Tibial nerve (tissue), 4 donors: ENCODE measurements at regions not wholly inside any gene's neighbourhood (a gene's known extent, or its start where the extent isn't known, plus 50 kb on each side); places are given as distances from the start of the nearest gene placed in this dataset.

Experiments
- DNase-seq, 2 donors: peaks; one replicate each; pipeline ENCODE4 v3.0.0-alpha.2; 2019; ENCODE audit warnings: low spot score in 2 of 2
- H3K27ac ChIP-seq, 4 donors: fragments of 200-600 bp; sonication (generic) in 3 of 4; one replicate each; pipeline ENCODE4 v1.5.1; 2017 to 2019; ENCODE audit warnings: mild to moderate bottlenecking in 1 of 4
- H3K27me3 ChIP-seq, 2 donors: fragments of 200-600 bp; sonication (generic) in 1 of 2; one replicate each; pipeline versions ENCODE4 v1.5.1 to v1.6.0; 2017 to 2019
- H3K36me3 ChIP-seq, 3 donors: fragments of 200-600 bp; sonication (generic); one replicate each; pipeline ENCODE4 v1.5.1; 2018 to 2019
- H3K4me1 ChIP-seq, 4 donors: fragments of 200-600 bp; sonication (generic) in 3 of 4; one replicate each; pipeline ENCODE4 v1.5.1; 2017 to 2019
- H3K4me3 ChIP-seq, 4 donors: fragments of 200-600 bp; sonication (generic) in 3 of 4; one replicate each; pipeline ENCODE4 v1.5.1; 2017 to 2019; ENCODE audit warnings: mild to moderate bottlenecking in 1 of 4, moderate library complexity in 1 of 4
- H3K9me3 ChIP-seq, 4 donors: fragments of 200-600 bp; sonication (generic) in 3 of 4; one replicate each; pipeline ENCODE4 v1.5.1; 2017 to 2019
- EP300 ChIP-seq, 2 donors: sonication (generic); formaldehyde crosslinking; IDR thresholded peaks; one replicate each; pipeline ENCODE4 v1.6.1; 2017; ENCODE audit warnings: antibody characterized with exemption in 2 of 2, mild to moderate bottlenecking in 1 of 2
- POLR2A ChIP-seq, 2 donors: fragments of 450-650 bp; IDR thresholded peaks; one replicate each; pipeline ENCODE4 v1.6.1; 2017; ENCODE audit warnings: antibody characterized with exemption in 2 of 2, mild to moderate bottlenecking in 2 of 2, moderate library complexity in 2 of 2
- WGBS, 2 donors: methylation state at CpG; one replicate each; pipeline ENCODE4 v1.1.5; 2018; 5-methylcytosine and 5-hydroxymethylcytosine counted together
- TF ChIP-seq, protein P1 (sequence below), 5 experiments: fragments of 200-600 bp in 3 of 5; fragments of 450-650 bp in 2 of 5; sonication (generic) in 3 of 5; IDR thresholded peaks; one replicate each; pipeline ENCODE4 v1.5.1; 2016 to 2019; ENCODE audit warnings: antibody characterized with exemption in 5 of 5, mild to moderate bottlenecking in 3 of 5, moderate library complexity in 2 of 5

DNA sequence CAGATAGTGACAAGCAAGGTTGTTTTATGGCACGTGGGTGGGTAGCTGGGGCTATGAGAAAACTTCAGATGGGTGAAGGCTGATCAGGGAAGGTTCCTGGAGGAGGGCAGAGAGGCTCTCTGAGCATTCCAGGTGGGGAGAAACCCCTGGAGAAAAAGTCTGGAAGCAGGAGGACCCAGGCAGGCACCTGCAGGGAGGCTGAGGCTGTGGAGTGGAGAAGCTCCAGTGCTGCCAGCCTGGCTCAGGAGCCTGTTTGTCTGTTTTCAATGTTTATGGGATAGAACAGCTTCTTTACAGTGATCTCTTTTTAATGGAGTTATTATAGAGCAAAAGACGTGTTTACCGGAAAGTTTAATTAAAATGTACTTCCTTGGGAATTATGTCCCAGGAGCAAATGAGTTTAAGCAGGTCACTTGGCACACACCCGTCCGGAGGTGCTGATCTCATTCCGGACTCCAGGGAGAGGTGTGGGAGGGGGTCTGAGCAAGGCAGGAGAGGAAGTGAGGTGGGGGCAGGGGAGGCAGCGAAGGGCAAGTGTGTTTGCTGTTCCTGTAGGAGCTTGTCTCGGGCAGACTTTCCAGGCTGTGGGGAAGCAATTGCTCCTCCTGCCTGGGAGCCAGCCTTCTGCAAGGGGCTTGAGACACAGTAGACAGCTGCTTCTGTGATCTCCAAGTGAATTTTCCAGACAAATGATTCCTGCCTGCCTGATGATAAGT lies 239.5 kb downstream of the MYCN start:
- no peaks in the 10 kb centered on the region for H3K4me1 ChIP-seq
- TF ChIP-seq, protein P1, sequence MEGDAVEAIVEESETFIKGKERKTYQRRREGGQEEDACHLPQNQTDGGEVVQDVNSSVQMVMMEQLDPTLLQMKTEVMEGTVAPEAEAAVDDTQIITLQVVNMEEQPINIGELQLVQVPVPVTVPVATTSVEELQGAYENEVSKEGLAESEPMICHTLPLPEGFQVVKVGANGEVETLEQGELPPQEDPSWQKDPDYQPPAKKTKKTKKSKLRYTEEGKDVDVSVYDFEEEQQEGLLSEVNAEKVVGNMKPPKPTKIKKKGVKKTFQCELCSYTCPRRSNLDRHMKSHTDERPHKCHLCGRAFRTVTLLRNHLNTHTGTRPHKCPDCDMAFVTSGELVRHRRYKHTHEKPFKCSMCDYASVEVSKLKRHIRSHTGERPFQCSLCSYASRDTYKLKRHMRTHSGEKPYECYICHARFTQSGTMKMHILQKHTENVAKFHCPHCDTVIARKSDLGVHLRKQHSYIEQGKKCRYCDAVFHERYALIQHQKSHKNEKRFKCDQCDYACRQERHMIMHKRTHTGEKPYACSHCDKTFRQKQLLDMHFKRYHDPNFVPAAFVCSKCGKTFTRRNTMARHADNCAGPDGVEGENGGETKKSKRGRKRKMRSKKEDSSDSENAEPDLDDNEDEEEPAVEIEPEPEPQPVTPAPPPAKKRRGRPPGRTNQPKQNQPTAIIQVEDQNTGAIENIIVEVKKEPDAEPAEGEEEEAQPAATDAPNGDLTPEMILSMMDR (IDR thresholded peaks at IDR 0.05): no peak
- no peak for TF ChIP-seq POLR2A (IDR thresholded peaks at IDR 0.05)
- TF ChIP-seq EP300 (IDR thresholded peaks at IDR 0.05): no peak
- no peak overlapping the region for H3K27ac ChIP-seq
- H3K4me3 ChIP-seq: no peak overlapping the region
- no peaks in the 10 kb centered on the region for H3K27me3 ChIP-seq
- WGBS, 2 donors: 36 to 62% methylated on average over 8 of the region's 8 CpGs
- no peaks in the 10 kb centered on the region for H3K9me3 ChIP-seq
- no peak for DNase-seq
- H3K36me3 ChIP-seq: no peaks in the 10 kb centered on the region

DNA sequence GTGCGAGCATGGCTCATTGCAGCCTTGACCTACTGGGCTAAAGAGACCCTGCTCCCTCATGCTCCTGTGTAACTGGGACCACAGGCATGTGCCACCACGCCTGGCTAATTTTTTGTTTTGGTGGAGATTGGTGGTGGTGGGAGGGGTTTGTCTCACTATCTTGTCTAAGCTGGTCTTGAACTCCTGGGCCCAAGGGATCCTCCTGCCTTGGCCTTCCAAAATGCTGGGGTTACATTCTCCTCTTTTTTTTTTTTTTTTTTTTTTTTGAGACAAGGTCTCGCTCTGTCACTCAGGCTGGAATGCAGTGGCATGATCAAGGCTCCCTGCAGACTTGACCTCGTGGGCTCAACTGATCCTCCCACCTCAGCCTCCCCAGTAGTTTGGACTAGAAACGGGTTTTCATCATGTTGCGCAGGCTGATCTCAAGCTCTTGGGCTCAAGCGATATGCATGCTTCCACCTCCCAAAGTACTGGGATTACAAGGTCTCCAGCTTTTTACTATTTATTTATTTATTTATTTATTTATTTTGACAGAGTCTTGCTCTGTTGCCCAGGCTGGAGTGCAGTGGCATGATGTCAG lies 238.3 kb downstream of the MYCN start:
- TF ChIP-seq POLR2A (IDR thresholded peaks at IDR 0.05): no peak
- TF ChIP-seq, protein P1 (IDR thresholded peaks at IDR 0.05): no peak
- no peak for TF ChIP-seq EP300 (IDR thresholded peaks at IDR 0.05)
- WGBS, 2 donors: 94 to 95% methylated on average over 7 of the region's 7 CpGs
- Histone ChIP-seq H3K4me1 (no peaks in the 10 kb centered on the region), H3K27me3 (no peaks in the 10 kb centered on the region), H3K27ac (no peak overlapping the region), H3K36me3 (no peaks in the 10 kb centered on the region), H3K4me3 (no peak overlapping the region), H3K9me3 (no peaks in the 10 kb centered on the region)
- no peak for DNase-seq

DNA sequence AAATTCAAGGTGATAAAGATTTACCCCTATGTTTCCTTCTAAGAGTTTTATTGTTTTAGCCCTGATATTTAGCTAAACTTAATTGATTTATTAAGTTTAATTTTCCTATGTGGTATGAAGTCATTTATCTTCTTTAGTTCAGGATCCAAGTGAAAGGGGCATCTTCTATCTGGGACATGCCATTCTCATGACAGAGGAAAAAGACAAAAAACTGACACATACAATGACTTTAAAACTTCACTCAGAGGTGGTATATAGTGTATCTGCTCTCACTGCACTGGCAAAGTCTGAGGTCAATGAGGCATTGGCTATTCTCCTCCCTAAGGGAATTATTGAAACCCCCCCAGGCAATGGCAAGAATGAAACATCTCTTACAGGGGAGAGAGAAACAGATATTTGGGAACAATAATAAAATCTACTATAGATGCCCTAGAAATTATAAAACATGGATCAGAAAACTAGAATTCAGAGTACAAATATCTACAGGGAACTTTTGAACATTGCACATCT lies 237.4 kb downstream of the MYCN start:
- H3K27ac ChIP-seq: no peak overlapping the region
- no peaks in the 10 kb centered on the region for H3K4me1 ChIP-seq
- H3K4me3 ChIP-seq: no peak overlapping the region
- no peaks in the 10 kb centered on the region for H3K36me3 ChIP-seq
- no peaks in the 10 kb centered on the region for H3K27me3 ChIP-seq
- DNase-seq: no peak
- no peaks in the 10 kb centered on the region for H3K9me3 ChIP-seq
- TF ChIP-seq, protein P1 (IDR thresholded peaks at IDR 0.05): no peak
- TF ChIP-seq EP300 (IDR thresholded peaks at IDR 0.05) (no peak), POLR2A (IDR thresholded peaks at IDR 0.05) (no peak)

DNA sequence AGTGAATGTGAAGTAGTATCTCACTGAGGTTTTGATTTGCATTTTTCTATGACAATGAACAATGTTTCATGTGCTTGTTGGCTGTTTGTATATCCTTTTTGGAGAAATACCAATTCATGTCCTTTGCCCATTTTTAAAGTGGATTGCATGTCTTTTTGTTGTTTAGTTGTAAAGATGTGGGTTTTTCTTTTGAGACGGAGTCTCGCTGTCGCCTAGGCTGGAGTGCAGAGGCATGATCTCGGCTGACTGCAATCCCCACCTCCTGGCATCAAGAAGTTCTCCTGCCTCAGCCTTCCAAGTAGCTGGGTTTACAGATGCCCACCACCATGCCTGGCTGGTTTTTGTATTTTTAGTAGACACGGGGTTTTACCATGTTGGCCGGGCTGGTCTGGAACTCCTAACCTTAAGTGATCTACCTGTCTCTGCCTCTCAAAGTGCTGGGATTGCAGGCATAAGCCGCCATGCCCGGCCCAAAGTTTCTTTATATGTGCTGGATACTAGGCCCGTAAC lies 236.7 kb downstream of the MYCN start:
- no peak overlapping the region for H3K27ac ChIP-seq
- 92 to 94% methylated on average over 9 of the region's 9 CpGs for WGBS, 2 donors
- no peak overlapping the region for H3K4me3 ChIP-seq
- DNase-seq: no peak
- no peak for TF ChIP-seq EP300 (IDR thresholded peaks at IDR 0.05)
- TF ChIP-seq, protein P1 (IDR thresholded peaks at IDR 0.05): no peak
- TF ChIP-seq POLR2A (IDR thresholded peaks at IDR 0.05): no peak
- H3K27me3 ChIP-seq: no peaks in the 10 kb centered on the region
- H3K4me1 ChIP-seq: no peaks in the 10 kb centered on the region
- H3K36me3 ChIP-seq: no peaks in the 10 kb centered on the region
- H3K9me3 ChIP-seq: no peaks in the 10 kb centered on the region

DNA sequence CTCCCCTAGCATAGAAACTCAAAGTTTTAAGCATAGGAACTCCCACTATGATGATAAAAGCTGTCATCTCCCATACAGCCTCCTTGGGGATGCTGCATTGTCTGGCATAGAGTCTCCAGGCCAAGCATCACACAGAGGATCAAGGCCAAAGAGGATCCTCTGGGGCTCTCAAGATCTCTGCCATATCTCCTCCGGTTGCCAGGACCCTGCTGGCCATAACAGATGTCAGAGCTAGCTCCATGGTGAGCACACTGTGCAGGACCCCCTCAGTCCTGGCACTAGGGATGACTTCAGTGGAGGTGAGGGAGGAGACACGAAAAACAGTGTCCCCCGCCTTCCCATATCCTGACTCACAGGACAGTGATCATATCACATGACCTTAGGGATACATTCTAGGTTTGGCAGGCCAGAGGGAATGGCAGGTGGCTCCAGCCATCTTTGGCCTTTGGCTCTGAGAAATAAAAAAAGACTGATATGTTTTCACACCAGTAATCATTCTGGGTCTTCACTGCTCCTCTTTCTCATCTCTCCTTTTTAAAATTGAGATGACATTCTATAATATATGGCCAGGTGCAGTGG lies 235.0 kb downstream of the MYCN start:
- WGBS, 2 donors: 92 to 97% methylated on average over 3 of the region's 3 CpGs
- no peak for DNase-seq
- TF ChIP-seq EP300 (IDR thresholded peaks at IDR 0.05) (no peak), POLR2A (IDR thresholded peaks at IDR 0.05) (no peak)
- TF ChIP-seq, protein P1 (IDR thresholded peaks at IDR 0.05): no peak
- Histone ChIP-seq H3K27me3 (no peaks in the 10 kb centered on the region), H3K4me1 (no peaks in the 10 kb centered on the region), H3K9me3 (no peaks in the 10 kb centered on the region), H3K27ac (no peak overlapping the region), H3K36me3 (no peaks in the 10 kb centered on the region), H3K4me3 (no peak overlapping the region)
